Smooth muscle cell of the brain vasculature (primary cell): ENCODE measurements at regions not wholly inside any gene's neighbourhood (a gene's known extent, or its start where the extent isn't known, plus 50 kb on each side); places are given as distances from the start of the nearest gene placed in this dataset.

Experiments used
- DNase-seq: peaks from one replicate; pipeline ENCODE4 v3.0.0-alpha.2; 2012; ENCODE audit warnings: low read depth, low spot score

- no peak for DNase-seq
Observed at GRCh38 chr4:4775493-4776004, 83.9 kb upstream of the MSX1 start.

GRCh38 chr4:4772534-4772933, 86.9 kb upstream of the MSX1 start:
- no peak for DNase-seq

- no peak for DNase-seq
Observed at GRCh38 chr4:4771160-4771559, 88.3 kb upstream of the MSX1 start.

- DNase-seq, result no peak
Observed at GRCh38 chr4:4770610-4771009, 88.9 kb upstream of the MSX1 start.

GRCh38 chr4:4766564-4766963, 92.9 kb upstream of the MSX1 start:
- DNase-seq, result no peak

- DNase-seq, result no peak
Observed at GRCh38 chr4:4765811-4766210, 93.7 kb upstream of the MSX1 start.

GRCh38 chr4:4764558-4764905, 94.9 kb upstream of the MSX1 start:
- no peak for DNase-seq

GRCh38 chr4:4763822-4764557, 95.5 kb upstream of the MSX1 start:
- DNase-seq, result no peak

- DNase-seq, result peak; percentile 74
Observed at GRCh38 chr4:4762909-4763821, 96.3 kb upstream of the MSX1 start.

- DNase-seq, result no peak
Observed at GRCh38 chr4:4762300-4762699, 97.2 kb upstream of the MSX1 start.

GRCh38 chr4:4761128-4761982, 98.1 kb upstream of the MSX1 start:
- no peak for DNase-seq

GRCh38 chr4:4759883-4760282, 99.6 kb upstream of the MSX1 start:
- DNase-seq, result no peak

- no peak for DNase-seq
Observed at GRCh38 chr4:4759232-4759631, 100.2 kb upstream of the MSX1 start.

GRCh38 chr4:4758681-4759080, 100.8 kb upstream of the MSX1 start:
- DNase-seq, result no peak

GRCh38 chr4:4755306-4755705, 104.2 kb upstream of the MSX1 start:
- DNase-seq, result no peak

- no peak for DNase-seq
Observed at GRCh38 chr4:4754641-4755040, 104.8 kb upstream of the MSX1 start.

- DNase-seq, result no peak
Observed at GRCh38 chr4:4753643-4754042, 105.8 kb upstream of the MSX1 start.

GRCh38 chr4:4752576-4753401, 106.7 kb upstream of the MSX1 start:
- DNase-seq, result no peak

- DNase-seq, result no peak
Observed at GRCh38 chr4:4752025-4752424, 107.4 kb upstream of the MSX1 start.

GRCh38 chr4:4750187-4750586, 109.3 kb upstream of the MSX1 start:
- no peak for DNase-seq

- DNase-seq, result no peak
Observed at GRCh38 chr4:4749137-4749536, 110.3 kb upstream of the MSX1 start.
